ENCODE measurements at regions not wholly inside any gene's neighbourhood (a gene's known extent, or its start where the extent isn't known, plus 50 kb on each side); places are given as distances from the start of the nearest gene placed in this dataset.
"Not testable (repeated sequence)": the region's sequence is repeated elsewhere in the genome, so short reads cannot be mapped to it uniquely, and the experiment has no call there.

GRCh38 chr20:40279390-40279789 lies 409.6 kb downstream of the MAFB start:
- no peak for DNase-seq (ENCODE audit: low read depth, low spot score)

GRCh38 chr20:40278673-40279072 lies 410.4 kb downstream of the MAFB start:
- DNase-seq (ENCODE audit: low read depth, low spot score) = no peak

- no peak for DNase-seq (ENCODE audit: low read depth, low spot score)
Observed at GRCh38 chr20:40276301-40276700, 412.7 kb downstream of the MAFB start.

- no peak for DNase-seq (ENCODE audit: low read depth, low spot score)
Observed at GRCh38 chr20:40275738-40276137, 413.3 kb downstream of the MAFB start.

- DNase-seq (ENCODE audit: low read depth, low spot score) = no peak
Observed at GRCh38 chr20:40274912-40275533, 414.0 kb downstream of the MAFB start.

- DNase-seq (ENCODE audit: low read depth, low spot score) = not testable (repeated sequence)
Observed at GRCh38 chr20:40269274-40269673, 419.8 kb downstream of the MAFB start.

GRCh38 chr20:40268321-40269075 lies 420.5 kb downstream of the MAFB start:
- DNase-seq (ENCODE audit: low read depth, low spot score) = peak; percentile 56

- no peak for DNase-seq (ENCODE audit: low read depth, low spot score)
Observed at GRCh38 chr20:40265825-40266533, 423.1 kb downstream of the MAFB start.

- no peak for DNase-seq (ENCODE audit: low read depth, low spot score)
Observed at GRCh38 chr20:40262219-40262618, 426.8 kb downstream of the MAFB start.

GRCh38 chr20:40258931-40259330 lies 430.1 kb downstream of the MAFB start:
- no peak for DNase-seq (ENCODE audit: low read depth, low spot score)

GRCh38 chr20:40257763-40258162 lies 431.3 kb downstream of the MAFB start:
- no peak for DNase-seq (ENCODE audit: low read depth, low spot score)

GRCh38 chr20:40255365-40255764 lies 433.7 kb downstream of the MAFB start:
- no peak for DNase-seq (ENCODE audit: low read depth, low spot score)

GRCh38 chr20:40254023-40254772 lies 434.8 kb downstream of the MAFB start:
- no peak for DNase-seq (ENCODE audit: low read depth, low spot score)

- peak; percentile 40 for DNase-seq (ENCODE audit: low read depth, low spot score)
Observed at GRCh38 chr20:40251284-40251932, 437.6 kb downstream of the MAFB start.

- no peak for DNase-seq (ENCODE audit: low read depth, low spot score)
Observed at GRCh38 chr20:40249805-40250204, 439.2 kb downstream of the MAFB start.

GRCh38 chr20:40245829-40246228 lies 443.2 kb downstream of the MAFB start:
- DNase-seq (ENCODE audit: low read depth, low spot score) = no peak

- DNase-seq (ENCODE audit: low read depth, low spot score) = no peak
Observed at GRCh38 chr20:40244286-40244685, 444.8 kb downstream of the MAFB start.

GRCh38 chr20:40241596-40242343 lies 447.3 kb downstream of the MAFB start:
- no peak for DNase-seq (ENCODE audit: low read depth, low spot score)

- no peak for DNase-seq (ENCODE audit: low read depth, low spot score)
Observed at GRCh38 chr20:40238511-40238910, 450.5 kb downstream of the MAFB start.

- DNase-seq (ENCODE audit: low read depth, low spot score) = no peak
Observed at GRCh38 chr20:40234593-40234992, 454.4 kb downstream of the MAFB start.

GRCh38 chr20:40233406-40233805 lies 455.6 kb downstream of the MAFB start:
- no peak for DNase-seq (ENCODE audit: low read depth, low spot score)
